Left ventricle myocardium inferior (tissue), 1 donor: ENCODE measurements at regions not wholly inside any gene's neighbourhood (a gene's known extent, or its start where the extent isn't known, plus 50 kb on each side); places are given as distances from the start of the nearest gene placed in this dataset.

Experiments used
- DNase-seq: peaks from one replicate; pipeline ENCODE4 v3.0.0-alpha.2; 2020
- H3K27ac ChIP-seq: fragments of 200-600 bp; replicated peaks from 2 replicates; pipeline ENCODE4 v1.8.0; 2021
- H3K27me3 ChIP-seq: fragments of 200-600 bp; 2 replicates; pipeline ENCODE4 v1.8.0; 2021; ENCODE audit warnings: low read depth
- H3K36me3 ChIP-seq: fragments of 200-600 bp; 2 replicates; pipeline ENCODE4 v1.8.0; 2021
- H3K4me1 ChIP-seq: fragments of 200-600 bp; 2 replicates; pipeline ENCODE4 v1.8.0; 2021
- H3K4me3 ChIP-seq: fragments of 200-600 bp; 2 replicates; pipeline ENCODE4 v1.8.0; 2021; ENCODE audit warnings: mild to moderate bottlenecking, moderate library complexity
- H3K9me3 ChIP-seq: fragments of 200-600 bp; replicated peaks from 2 replicates; pipeline ENCODE4 v1.8.0; 2021
- intact Hi-C: fragments of 100-400 bp; cut with micrococcal nuclease; formaldehyde crosslinking; loops from one replicate; pipeline ENCODE4 v1.11.0; 2022
- TF ChIP-seq, protein P1 (sequence below): fragments of 200-600 bp; IDR thresholded peaks from 2 replicates; pipeline ENCODE4 v1.8.0; 2021; ENCODE audit warnings: antibody characterized with exemption, mild to moderate bottlenecking, borderline replicate concordance
- donor health status: DM: no; HTN: yes; CAD: no; lungs with severe emphysema.

DNA sequence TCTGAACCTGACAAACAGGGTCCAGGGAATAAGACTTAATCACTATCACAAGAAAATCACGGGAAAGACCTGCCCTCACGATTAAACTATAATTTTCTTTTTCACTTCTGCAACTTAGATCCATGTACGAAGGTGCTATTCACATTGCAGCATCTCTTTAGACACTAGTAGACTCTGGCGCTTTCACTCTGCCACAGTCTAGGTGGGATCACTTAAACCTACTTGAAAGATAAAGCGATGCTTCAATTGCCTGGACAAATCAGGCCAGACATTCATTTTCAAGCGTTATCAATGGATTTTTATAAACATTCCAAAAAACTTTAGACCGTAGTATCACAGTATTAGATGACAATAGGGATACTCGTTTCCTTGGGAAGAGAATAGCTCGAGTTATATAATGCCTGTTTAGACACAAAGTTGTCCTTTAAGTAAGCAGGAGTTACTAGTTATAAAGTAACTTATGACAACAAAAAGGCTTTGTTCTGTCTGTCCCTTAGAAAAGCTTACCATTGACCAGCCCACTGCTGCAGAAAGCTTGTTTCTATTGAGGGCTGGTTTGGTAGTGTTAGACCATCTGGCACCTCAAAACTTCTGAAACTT, 367.3 kb downstream of the UTRN start:
- no peak for DNase-seq
- H3K36me3 ChIP-seq: no peaks in the 10 kb centered on the region
- TF ChIP-seq, protein P1, sequence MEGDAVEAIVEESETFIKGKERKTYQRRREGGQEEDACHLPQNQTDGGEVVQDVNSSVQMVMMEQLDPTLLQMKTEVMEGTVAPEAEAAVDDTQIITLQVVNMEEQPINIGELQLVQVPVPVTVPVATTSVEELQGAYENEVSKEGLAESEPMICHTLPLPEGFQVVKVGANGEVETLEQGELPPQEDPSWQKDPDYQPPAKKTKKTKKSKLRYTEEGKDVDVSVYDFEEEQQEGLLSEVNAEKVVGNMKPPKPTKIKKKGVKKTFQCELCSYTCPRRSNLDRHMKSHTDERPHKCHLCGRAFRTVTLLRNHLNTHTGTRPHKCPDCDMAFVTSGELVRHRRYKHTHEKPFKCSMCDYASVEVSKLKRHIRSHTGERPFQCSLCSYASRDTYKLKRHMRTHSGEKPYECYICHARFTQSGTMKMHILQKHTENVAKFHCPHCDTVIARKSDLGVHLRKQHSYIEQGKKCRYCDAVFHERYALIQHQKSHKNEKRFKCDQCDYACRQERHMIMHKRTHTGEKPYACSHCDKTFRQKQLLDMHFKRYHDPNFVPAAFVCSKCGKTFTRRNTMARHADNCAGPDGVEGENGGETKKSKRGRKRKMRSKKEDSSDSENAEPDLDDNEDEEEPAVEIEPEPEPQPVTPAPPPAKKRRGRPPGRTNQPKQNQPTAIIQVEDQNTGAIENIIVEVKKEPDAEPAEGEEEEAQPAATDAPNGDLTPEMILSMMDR: no peak
- no peaks in the 10 kb centered on the region for H3K27me3 ChIP-seq
- H3K27ac ChIP-seq: no peak overlapping the region
- peaks cover 8% of the 10 kb centered on the region for H3K4me1 ChIP-seq
- H3K4me3 ChIP-seq: no peak overlapping the region
- H3K9me3 ChIP-seq: no peaks in the 10 kb centered on the region
- intact Hi-C loops: no loop called here

DNA sequence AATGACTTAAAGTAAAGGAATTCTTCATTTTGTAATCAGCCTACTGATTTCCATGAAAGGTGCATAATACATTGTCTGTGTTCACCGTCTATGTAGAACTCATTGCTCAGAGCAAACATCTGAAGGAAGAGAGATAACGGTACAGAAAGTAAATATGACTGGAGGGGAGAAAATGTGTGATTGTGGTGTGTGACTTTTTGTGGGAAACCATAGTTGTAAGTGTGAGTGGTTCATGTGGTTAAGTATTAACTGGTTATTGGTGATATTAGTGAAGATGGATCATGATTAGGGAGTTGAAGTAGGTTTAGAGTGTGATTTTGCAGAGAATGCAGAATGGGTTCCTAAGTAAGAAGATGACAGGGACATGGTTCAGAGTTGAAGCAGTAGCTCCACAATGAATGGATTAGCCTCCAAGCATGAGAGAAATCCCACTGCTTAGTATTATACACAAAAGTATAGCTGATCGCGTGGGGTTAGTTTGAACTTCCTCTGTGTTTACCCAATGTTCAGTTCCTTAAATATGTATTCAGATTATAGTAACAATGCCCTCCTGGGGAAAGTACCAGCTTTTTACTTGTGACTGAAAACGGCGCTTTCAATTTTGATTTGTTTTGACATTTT, 368.9 kb downstream of the UTRN start:
- no peak overlapping the region for H3K4me3 ChIP-seq
- DNase-seq: no peak
- intact Hi-C loops: no loop called here

DNA sequence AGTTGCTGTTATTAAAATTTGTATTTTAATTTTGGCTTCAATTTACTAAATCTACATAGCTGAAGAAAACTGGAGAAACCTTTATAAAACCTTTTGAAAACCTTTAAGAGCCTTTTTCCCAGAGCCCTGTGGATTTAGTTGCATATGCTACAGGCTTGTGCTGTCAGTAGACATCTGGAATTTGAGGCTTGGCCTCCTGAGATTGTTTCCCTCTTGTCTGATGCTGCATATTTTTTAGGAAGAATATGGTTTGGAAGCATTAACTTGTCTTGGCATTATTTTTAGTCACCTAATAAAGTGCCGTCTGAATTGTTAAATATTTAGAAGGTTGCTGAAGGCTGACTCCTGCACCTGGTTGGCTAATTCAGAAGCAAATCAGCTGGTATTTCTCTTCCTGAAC, 369.4 kb downstream of the UTRN start:
- no peaks in the 10 kb centered on the region for H3K9me3 ChIP-seq
- TF ChIP-seq, protein P1: no peak
- no peak overlapping the region for H3K27ac ChIP-seq
- intact Hi-C loops: no loop called here
- H3K4me1 ChIP-seq: peaks cover 17% of the 10 kb centered on the region
- H3K36me3 ChIP-seq: no peaks in the 10 kb centered on the region
- H3K27me3 ChIP-seq: no peaks in the 10 kb centered on the region
- DNase-seq: no peak
- no peak overlapping the region for H3K4me3 ChIP-seq

More for the DNA sequence above, 368.9 kb downstream of the UTRN start:
- peaks cover 12% of the 10 kb centered on the region for H3K4me1 ChIP-seq
- H3K27me3 ChIP-seq: no peaks in the 10 kb centered on the region
- H3K27ac ChIP-seq: no peak overlapping the region
- H3K36me3 ChIP-seq: no peaks in the 10 kb centered on the region
- no peaks in the 10 kb centered on the region for H3K9me3 ChIP-seq
- TF ChIP-seq, protein P1: no peak

DNA sequence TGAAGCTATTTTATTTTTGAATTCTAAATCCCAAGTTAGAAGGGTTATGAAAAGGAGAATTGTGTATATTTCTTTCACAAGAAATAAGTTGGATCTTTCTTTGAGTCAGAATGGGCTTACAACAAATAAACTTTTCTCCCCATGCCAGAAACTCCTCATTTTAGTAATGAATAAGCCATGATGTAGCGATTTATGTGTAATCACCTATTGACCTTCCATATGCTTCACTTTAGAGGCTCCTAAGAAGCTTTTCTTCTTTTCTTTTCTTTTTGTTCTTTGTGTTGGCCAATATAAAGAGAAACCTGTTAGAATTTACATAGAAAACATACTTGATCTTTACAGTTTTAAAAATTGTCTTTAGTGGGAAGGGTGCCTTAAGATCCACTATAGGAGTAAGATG, 370.2 kb downstream of the UTRN start:
- TF ChIP-seq, protein P1: no peak
- Histone ChIP-seq H3K27me3 (no peaks in the 10 kb centered on the region), H3K4me3 (no peak overlapping the region), H3K9me3 (no peaks in the 10 kb centered on the region), H3K36me3 (no peaks in the 10 kb centered on the region), H3K27ac (no peak overlapping the region), H3K4me1 (peaks cover 23% of the 10 kb centered on the region)
- intact Hi-C loops: no loop called here
- no peak for DNase-seq

DNA sequence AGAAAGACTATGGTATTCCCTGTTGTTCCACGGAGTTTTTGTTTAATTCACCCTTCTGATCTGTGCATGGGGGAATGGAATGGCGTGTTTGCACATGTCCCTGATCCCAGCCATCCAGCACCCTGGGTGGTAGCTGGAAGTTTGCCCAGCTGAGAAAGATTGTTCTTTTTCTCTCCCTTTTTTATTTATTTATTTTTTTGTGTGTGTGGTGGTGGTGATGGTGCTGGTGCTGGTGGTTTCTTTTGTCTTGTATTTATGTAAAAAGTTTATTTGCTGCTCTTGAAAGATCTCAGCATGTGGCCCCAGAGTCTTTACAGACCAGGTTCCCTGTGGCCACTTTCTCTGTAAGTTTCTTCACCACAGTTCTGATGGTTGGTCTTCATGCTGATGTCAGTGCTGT, 372.6 kb downstream of the UTRN start:
- TF ChIP-seq, protein P1: no peak
- Histone ChIP-seq H3K27ac (no peak overlapping the region), H3K36me3 (no peaks in the 10 kb centered on the region), H3K4me1 (peaks cover 28% of the 10 kb centered on the region), H3K4me3 (no peak overlapping the region), H3K27me3 (no peaks in the 10 kb centered on the region), H3K9me3 (no peaks in the 10 kb centered on the region)
- intact Hi-C loops: no loop called here
- DNase-seq: no peak
